SK-N-SH (cell line): ENCODE measurements at regions not wholly inside any gene's neighbourhood (a gene's known extent, or its start where the extent isn't known, plus 50 kb on each side); places are given as distances from the start of the nearest gene placed in this dataset.

Source experiments
- CTCF ChIP-seq: fragments of 200-600 bp; sonication (generic); IDR thresholded peaks from 2 replicates; pipeline ENCODE4 v1.6.1; 2017; ENCODE audit warnings: antibody characterized with exemption, mild to moderate bottlenecking, moderate library complexity
- EP300 ChIP-seq, 2 experiments: IDR thresholded peaks; 2 replicates each; pipeline versions ENCODE4 v1.4.0 to v1.6.1; 2012; ENCODE audit warnings: borderline replicate concordance in 1 of 2, low read depth in 1 of 2, low read length in 1 of 2
- FOXJ3 ChIP-seq: sonication (generic); formaldehyde crosslinking; IDR thresholded peaks from 2 replicates; pipeline ENCODE4 v1.5.1; 2020; ENCODE audit warnings: mild to moderate bottlenecking, missing genetic modification reagents
- FOXM1 ChIP-seq: IDR thresholded peaks from 2 replicates; pipeline ENCODE4 v1.4.0; 2012; ENCODE audit warnings: low read depth, mild to moderate bottlenecking
- GABPA ChIP-seq: IDR thresholded peaks from 2 replicates; pipeline ENCODE4 v1.4.0; 2012; ENCODE audit warnings: low read depth, mild to moderate bottlenecking
- JUND ChIP-seq: IDR thresholded peaks from 2 replicates; pipeline ENCODE4 v1.4.0; 2012
- NFIC ChIP-seq: IDR thresholded peaks from 2 replicates; pipeline ENCODE4 v1.4.0; 2012; ENCODE audit warnings: borderline replicate concordance
- POLR2AphosphoS5 ChIP-seq: IDR thresholded peaks from 2 replicates; pipeline ENCODE4 v1.6.1; 2012; ENCODE audit warnings: low read depth, low read length
- RAD21 ChIP-seq: IDR thresholded peaks from 2 replicates; pipeline ENCODE4 v1.6.1; 2012; ENCODE audit warnings: mild to moderate bottlenecking, low read length
- RFX5 ChIP-seq: IDR thresholded peaks from 2 replicates; pipeline ENCODE4 v1.6.1; 2012; ENCODE audit warnings: mild to moderate bottlenecking, improper control_type of control experiment, low read length
- TAF1 ChIP-seq: IDR thresholded peaks from 2 replicates; pipeline ENCODE4 v1.6.1; 2012; ENCODE audit warnings: low read depth, mild to moderate bottlenecking, low read length, moderate library complexity, borderline replicate concordance
- USF2 ChIP-seq: fragments of 150-350 bp; IDR thresholded peaks from 2 replicates; pipeline ENCODE4 v1.6.1; 2017; ENCODE audit warnings: antibody characterized with exemption, low read length, low read depth, borderline replicate concordance
- YY1 ChIP-seq: IDR thresholded peaks from 2 replicates; pipeline ENCODE4 v1.4.0; 2012; ENCODE audit warnings: low read depth, mild to moderate bottlenecking

- no peak for TF ChIP-seq RAD21
- TF ChIP-seq YY1: no peak
- no peak for TF ChIP-seq CTCF
- no peak for TF ChIP-seq USF2
- no peak for TF ChIP-seq POLR2AphosphoS5
- TF ChIP-seq TAF1: no peak
- no peak for TF ChIP-seq JUND
- no peak for TF ChIP-seq FOXM1
- no peak for TF ChIP-seq RFX5
- TF ChIP-seq GABPA: no peak
- no peak for TF ChIP-seq FOXJ3 (CRISPR knock-in tag)
- TF ChIP-seq EP300 (IDR thresholded peaks at IDR 0.05; ENCODE audit: borderline replicate concordance in 1 of 2, low read depth in 1 of 2, low read length in 1 of 2): no peak
- TF ChIP-seq NFIC: no peak
Measured at GRCh38 chr14:103205541-103205906, 82.3 kb downstream of the TNFAIP2 start.
